Esophagus squamous epithelium (tissue), 4 donors: ENCODE measurements at regions not wholly inside any gene's neighbourhood (a gene's known extent, or its start where the extent isn't known, plus 50 kb on each side); places are given as distances from the start of the nearest gene placed in this dataset.

ENCODE experiments used
- POLR2A ChIP-seq, 4 donors: fragments of 450-650 bp; IDR thresholded peaks; one replicate each; pipeline ENCODE4 v1.6.1; 2017; ENCODE audit warnings: antibody characterized with exemption in 4 of 4, mild to moderate bottlenecking in 4 of 4, moderate library complexity in 3 of 4
- TF ChIP-seq, protein P1 (sequence below), 6 experiments: fragments of 450-650 bp in 4 of 6; fragments of 200-600 bp in 2 of 6; sonication (generic) in 2 of 6; IDR thresholded peaks; one replicate each; pipeline ENCODE4 v1.5.1; 2016 to 2019; ENCODE audit warnings: antibody characterized with exemption in 6 of 6, mild to moderate bottlenecking in 4 of 6, moderate library complexity in 4 of 6

DNA sequence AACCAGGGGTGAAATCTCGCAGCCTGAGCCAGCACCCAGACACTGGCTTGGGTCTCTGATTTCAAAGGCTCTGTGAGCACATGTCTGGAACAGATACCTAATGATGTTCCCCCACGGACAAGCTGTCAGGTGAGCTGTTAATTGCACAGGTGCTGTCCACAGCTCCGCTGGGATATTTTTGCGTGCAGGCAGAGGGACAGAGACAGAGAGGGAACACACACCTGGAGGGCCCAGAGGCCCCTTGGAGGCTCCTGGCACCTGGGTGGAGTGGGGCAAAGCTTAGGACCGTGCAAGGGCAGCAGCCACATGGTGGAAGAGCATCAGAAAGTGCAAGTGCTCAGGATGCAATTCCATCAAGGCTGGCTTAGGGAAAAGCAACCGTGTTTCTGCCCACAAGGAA, 57.3 kb downstream of the ARL6IP4 start:
- TF ChIP-seq, protein P1, sequence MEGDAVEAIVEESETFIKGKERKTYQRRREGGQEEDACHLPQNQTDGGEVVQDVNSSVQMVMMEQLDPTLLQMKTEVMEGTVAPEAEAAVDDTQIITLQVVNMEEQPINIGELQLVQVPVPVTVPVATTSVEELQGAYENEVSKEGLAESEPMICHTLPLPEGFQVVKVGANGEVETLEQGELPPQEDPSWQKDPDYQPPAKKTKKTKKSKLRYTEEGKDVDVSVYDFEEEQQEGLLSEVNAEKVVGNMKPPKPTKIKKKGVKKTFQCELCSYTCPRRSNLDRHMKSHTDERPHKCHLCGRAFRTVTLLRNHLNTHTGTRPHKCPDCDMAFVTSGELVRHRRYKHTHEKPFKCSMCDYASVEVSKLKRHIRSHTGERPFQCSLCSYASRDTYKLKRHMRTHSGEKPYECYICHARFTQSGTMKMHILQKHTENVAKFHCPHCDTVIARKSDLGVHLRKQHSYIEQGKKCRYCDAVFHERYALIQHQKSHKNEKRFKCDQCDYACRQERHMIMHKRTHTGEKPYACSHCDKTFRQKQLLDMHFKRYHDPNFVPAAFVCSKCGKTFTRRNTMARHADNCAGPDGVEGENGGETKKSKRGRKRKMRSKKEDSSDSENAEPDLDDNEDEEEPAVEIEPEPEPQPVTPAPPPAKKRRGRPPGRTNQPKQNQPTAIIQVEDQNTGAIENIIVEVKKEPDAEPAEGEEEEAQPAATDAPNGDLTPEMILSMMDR (IDR thresholded peaks at IDR 0.05), result no peak
- no peak for TF ChIP-seq POLR2A (IDR thresholded peaks at IDR 0.05)
